CD4-positive, alpha-beta T cell treated with Interleukin-21 for 1 hour (primary cell): ENCODE measurements at regions not wholly inside any gene's neighbourhood (a gene's known extent, or its start where the extent isn't known, plus 50 kb on each side); places are given as distances from the start of the nearest gene placed in this dataset.

Source experiments
- DNase-seq: peaks from one replicate; pipeline ENCODE4 v3.0.0-alpha.2; 2020

- no peak for DNase-seq
Observed at GRCh38 chr20:57838670-57839151, 128.9 kb upstream of the PMEPA1 start.

- no peak for DNase-seq
Observed at GRCh38 chr20:57837208-57838035, 127.6 kb upstream of the PMEPA1 start.

GRCh38 chr20:57835588-57836455 is 126.0 kb upstream of the PMEPA1 start:
- DNase-seq = no peak

- no peak for DNase-seq
Observed at GRCh38 chr20:57835074-57835452, 125.2 kb upstream of the PMEPA1 start.

- no peak for DNase-seq
Observed at GRCh38 chr20:57834306-57835073, 124.7 kb upstream of the PMEPA1 start.

- no peak for DNase-seq
Observed at GRCh38 chr20:57831993-57832585, 122.3 kb upstream of the PMEPA1 start.

- DNase-seq = no peak
Observed at GRCh38 chr20:57831326-57831992, 121.6 kb upstream of the PMEPA1 start.

GRCh38 chr20:57830515-57830895 is 120.7 kb upstream of the PMEPA1 start:
- DNase-seq = no peak

GRCh38 chr20:57829805-57830514 is 120.1 kb upstream of the PMEPA1 start:
- DNase-seq = no peak

GRCh38 chr20:57829336-57829735 is 119.5 kb upstream of the PMEPA1 start:
- no peak for DNase-seq

GRCh38 chr20:57828696-57829095 is 118.9 kb upstream of the PMEPA1 start:
- no peak for DNase-seq

- DNase-seq = no peak
Observed at GRCh38 chr20:57826666-57827287, 117.0 kb upstream of the PMEPA1 start.

GRCh38 chr20:57824909-57825308 is 115.1 kb upstream of the PMEPA1 start:
- no peak for DNase-seq

GRCh38 chr20:57821935-57822334 is 112.1 kb upstream of the PMEPA1 start:
- DNase-seq = no peak

GRCh38 chr20:57819691-57820380 is 110.0 kb upstream of the PMEPA1 start:
- no peak for DNase-seq

GRCh38 chr20:57819291-57819690 is 109.5 kb upstream of the PMEPA1 start:
- DNase-seq = no peak

GRCh38 chr20:57818418-57819181 is 108.8 kb upstream of the PMEPA1 start:
- no peak for DNase-seq

GRCh38 chr20:57815405-57815804 is 105.6 kb upstream of the PMEPA1 start:
- DNase-seq = no peak

GRCh38 chr20:57814529-57814928 is 104.7 kb upstream of the PMEPA1 start:
- no peak for DNase-seq
